K562 (cell line): ENCODE measurements at regions not wholly inside any gene's neighbourhood (a gene's known extent, or its start where the extent isn't known, plus 50 kb on each side); places are given as distances from the start of the nearest gene placed in this dataset.

Experiments used
- BRCA1 ChIP-seq, 2 experiments: fragments of 450-650 bp in 1 of 2; sonication (generic) in 1 of 2; formaldehyde crosslinking in 1 of 2; IDR thresholded peaks; 2 replicates each; pipeline versions ENCODE4 v1.5.0 to v1.6.1; 2017 to 2020; ENCODE audit warnings: mild to moderate bottlenecking in 1 of 2, missing genetic modification reagents in 1 of 2
- MYBL2 ChIP-seq, 2 experiments: fragments of 450-650 bp in 1 of 2; sonication (generic) in 1 of 2; formaldehyde crosslinking in 1 of 2; IDR thresholded peaks; 2 replicates each; pipeline versions ENCODE4 v1.6.1 to v1.8.1; 2017 to 2022; ENCODE audit warnings: borderline replicate concordance in 1 of 2, inconsistent platforms in 1 of 2, low read depth in 1 of 2, mild to moderate bottlenecking in 1 of 2, missing genetic modification reagents in 1 of 2, moderate library complexity in 1 of 2

GRCh38 chr11:80748207-80748925, 1307.5 kb upstream of the TENM4 start:
- no peak for TF ChIP-seq BRCA1 (IDR thresholded peaks at IDR 0.05)
- TF ChIP-seq BRCA1 (CRISPR knock-in tag; IDR thresholded peaks at IDR 0.05): no peak
- TF ChIP-seq MYBL2 (IDR thresholded peaks at IDR 0.05; ENCODE audit: low read depth): no peak
- TF ChIP-seq MYBL2 (CRISPR knock-in tag; IDR thresholded peaks at IDR 0.05; ENCODE audit: borderline replicate concordance): no peak
